ENCODE measurements at regions not wholly inside any gene's neighbourhood (a gene's known extent, or its start where the extent isn't known, plus 50 kb on each side); places are given as distances from the start of the nearest gene placed in this dataset.
"Not testable (repeated sequence)": the region's sequence is repeated elsewhere in the genome, so short reads cannot be mapped to it uniquely, and the experiment has no call there.

DNA sequence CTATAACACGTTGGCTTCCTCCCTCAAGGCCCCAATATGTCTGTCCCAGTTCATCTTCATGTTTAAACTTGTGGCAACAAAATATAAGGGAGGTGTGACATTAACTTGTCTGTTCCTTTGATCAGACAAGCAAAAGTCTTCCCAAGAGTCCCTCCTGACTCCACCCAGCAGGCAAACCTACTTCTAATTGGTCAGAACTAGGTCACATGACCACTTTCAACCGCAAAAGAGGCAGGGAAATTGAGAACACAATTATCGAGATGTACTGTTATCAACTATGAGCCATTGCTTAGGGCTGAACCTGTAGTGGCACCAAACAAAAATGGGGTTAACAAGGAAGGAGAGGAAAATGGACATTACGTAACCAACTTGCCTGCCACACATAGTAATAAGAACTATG, 246.8 kb upstream of the TET2 start:
- no peak for DNase-seq

DNA sequence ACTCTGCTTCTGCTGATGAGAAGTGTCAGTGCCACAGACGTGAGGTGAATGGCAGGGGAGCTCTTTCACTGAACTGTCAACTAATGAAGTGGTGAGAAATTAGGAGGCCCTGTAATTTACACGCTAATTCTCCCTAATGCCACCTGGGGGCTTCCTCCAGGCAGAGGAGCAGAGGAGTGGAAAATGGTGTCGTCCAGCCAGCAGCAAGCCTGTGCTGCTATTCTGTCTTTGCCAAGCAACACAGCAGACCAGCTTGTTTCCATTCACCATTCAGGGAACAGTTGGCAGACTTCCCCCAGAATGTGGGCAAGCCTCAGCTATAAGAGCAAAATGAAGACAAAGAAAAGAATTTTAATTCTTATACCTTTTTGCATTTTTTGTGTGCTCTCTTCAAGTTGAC, 245.2 kb upstream of the TET2 start:
- no peak for DNase-seq

- no peak for DNase-seq
Observed at GRCh38 chr4:104901961-104902605, 244.6 kb upstream of the TET2 start.

- DNase-seq, result no peak
Observed at GRCh38 chr4:104905065-104905464, 241.6 kb upstream of the TET2 start.

- DNase-seq, result no peak
Observed at GRCh38 chr4:104905546-104905945, 241.1 kb upstream of the TET2 start.

DNA sequence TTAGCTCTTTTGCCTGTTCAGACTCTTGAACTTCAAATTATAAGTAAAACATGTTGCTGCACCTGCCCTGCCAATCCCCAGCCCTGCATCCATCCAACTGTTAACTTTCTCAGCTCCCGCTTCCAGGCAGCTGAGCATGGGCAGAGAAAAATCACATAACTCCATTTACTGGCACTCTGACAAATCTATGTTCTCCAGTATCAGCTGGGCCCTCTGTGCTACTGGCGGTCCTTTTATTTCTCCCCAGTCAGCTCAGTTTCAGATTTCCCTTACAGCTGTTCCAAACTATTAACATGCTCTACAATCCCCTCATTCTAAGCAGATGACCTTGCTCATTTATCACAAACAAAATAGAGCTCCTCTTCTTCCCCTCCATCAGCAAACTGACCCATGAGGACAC, 240.4 kb upstream of the TET2 start:
- no peak for DNase-seq

- no peak for DNase-seq
Observed at GRCh38 chr4:104907074-104907649, 239.5 kb upstream of the TET2 start.

DNA sequence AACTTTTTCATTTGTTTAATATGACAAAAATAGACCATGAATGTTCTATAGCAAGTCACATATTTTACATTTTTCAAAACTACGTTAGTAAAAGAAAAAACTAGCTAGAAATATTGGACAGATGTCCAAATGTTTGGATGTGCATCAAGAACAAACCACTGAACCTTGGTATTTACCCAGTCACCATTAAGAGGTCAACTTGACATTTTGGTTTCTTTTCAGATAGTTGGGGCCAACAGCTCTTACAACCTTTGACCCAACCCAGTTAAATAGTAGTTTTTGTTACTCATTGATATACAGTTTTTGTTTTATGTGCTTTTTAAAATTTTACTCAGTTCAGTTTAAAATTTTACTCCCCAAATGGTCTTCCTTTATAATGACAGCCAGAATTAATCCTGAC, 238.7 kb upstream of the TET2 start:
- no peak for DNase-seq

DNA sequence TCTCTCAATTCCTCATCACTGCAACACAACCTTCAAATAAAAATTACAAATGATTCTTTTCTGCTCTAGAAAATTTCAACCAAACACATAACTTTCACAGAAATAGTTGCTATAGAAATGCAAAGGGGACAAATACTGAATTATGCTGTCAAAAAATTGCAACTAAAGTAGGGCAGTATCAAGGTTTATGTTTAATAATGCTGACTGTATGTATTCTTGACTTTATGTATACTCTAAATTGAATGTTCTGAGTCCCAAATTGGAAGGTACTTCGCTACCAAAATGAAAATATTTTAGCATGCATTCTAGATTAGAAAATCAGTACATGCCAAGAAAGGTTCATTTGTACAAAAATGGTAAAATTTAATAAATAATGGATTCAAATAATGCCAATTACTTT, 237.3 kb upstream of the TET2 start:
- DNase-seq, result no peak

- no peak for DNase-seq
Observed at GRCh38 chr4:104912518-104912917, 234.2 kb upstream of the TET2 start.

GRCh38 chr4:104915373-104915772, 231.3 kb upstream of the TET2 start:
- DNase-seq, result no peak

DNA sequence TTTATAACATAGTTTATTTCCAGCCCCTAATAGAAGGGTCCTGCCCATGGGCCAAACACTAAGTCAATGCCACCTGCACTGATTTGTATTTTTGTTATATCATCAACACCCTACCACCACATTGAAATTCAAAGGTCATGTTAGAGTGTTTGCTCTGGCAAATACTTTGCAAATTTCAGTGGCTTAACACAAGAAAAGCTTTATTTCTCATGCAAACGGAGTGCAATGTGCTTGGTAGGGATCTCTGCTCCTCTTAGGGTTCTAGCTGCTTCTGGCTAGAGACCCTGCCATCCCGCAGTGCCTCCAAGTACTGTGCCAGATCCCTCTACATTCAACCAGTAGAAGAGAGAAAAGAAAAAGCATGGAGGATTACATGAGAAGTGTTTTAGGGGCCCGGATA, 230.8 kb upstream of the TET2 start:
- DNase-seq, result no peak

GRCh38 chr4:104919406-104919805, 227.3 kb upstream of the TET2 start:
- no peak for DNase-seq

- no peak for DNase-seq
Observed at GRCh38 chr4:104930298-104930697, 216.4 kb upstream of the TET2 start.

DNA sequence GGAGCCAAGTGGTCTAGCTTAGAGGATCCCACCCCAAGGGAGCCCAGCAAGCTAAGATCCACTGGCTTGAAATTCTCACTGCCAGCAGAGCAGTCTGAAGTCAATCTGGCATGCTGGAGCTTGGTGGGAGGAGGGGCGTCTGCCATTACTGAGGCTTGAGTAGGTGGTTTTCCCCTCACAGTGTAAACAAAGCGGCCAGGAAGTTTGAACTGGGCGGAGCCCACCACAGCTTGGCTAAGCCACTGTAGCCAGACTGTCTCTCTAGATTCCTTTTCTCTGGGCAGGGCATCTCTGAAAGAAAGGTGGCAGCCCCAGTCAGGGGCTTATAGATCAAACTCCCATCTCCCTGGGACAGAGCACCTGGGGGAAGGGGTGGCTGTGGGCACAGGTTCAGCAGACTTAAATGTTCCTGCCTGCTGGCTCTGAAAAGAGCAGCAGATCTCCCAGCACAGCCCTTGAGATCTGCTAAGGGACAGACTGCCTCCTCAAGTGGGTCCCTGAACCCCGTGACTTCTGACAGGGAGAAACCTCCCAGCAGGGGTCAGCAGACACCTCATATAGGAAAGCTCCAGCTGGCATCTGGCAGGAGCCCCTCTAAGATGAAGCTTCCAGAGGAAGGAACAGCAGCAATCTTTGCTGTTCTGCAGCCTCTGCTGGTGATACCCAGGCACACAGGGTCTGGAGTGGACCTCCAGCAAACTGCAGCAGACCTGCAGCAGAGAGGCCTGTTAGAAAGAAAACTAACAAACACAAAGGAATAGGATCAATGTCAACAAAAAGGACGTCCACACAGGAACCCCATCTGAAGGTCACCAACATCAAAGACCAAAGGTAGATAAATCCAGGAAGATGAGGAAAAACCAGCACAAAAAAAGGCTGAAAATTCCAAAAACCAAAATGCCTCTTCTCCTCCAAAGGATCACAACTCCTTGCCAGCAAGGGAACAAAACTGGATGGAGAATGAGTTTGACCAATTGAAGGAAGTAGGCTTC, 215.6 kb upstream of the TET2 start:
- DNase-seq, result not testable (repeated sequence)

GRCh38 chr4:104938624-104939023, 208.1 kb upstream of the TET2 start:
- no peak for DNase-seq

DNA sequence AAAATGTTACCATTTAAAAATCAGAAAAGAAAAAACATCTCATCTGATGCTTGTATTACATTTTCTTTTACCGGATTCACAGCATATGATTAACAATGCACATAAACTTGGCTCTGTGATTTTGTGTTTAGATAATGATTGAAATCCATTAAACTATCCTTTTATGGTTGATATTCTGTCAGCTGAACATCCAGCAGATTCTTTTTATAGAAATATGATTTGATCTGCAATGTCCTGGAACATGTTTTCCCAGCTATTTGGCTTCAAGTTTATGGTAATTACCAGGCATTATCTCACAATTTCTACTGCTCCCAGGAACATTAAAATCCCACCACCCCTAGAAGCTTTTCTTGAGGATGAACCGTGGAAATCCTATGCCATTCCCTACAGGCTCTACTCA, 205.7 kb upstream of the TET2 start:
- no peak for DNase-seq

DNA sequence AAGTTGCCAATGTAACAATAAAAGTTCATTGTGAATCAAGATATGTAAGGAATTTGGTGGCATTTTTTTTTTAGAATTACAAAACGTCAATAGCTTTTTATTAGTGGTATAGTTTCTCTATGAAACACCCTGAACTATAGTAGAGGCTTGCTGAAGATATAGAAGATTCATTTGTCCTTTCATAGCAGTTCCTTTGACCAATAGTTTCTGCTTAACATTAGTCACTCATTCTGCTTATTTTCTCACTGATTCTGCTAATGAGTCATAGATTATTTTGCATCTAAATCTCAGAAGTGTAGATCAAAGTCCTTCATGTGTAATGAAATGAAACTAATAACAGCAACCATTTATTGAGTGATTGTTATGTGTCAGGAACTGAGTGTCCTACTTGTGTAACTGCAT, 205.0 kb upstream of the TET2 start:
- no peak for DNase-seq

DNA sequence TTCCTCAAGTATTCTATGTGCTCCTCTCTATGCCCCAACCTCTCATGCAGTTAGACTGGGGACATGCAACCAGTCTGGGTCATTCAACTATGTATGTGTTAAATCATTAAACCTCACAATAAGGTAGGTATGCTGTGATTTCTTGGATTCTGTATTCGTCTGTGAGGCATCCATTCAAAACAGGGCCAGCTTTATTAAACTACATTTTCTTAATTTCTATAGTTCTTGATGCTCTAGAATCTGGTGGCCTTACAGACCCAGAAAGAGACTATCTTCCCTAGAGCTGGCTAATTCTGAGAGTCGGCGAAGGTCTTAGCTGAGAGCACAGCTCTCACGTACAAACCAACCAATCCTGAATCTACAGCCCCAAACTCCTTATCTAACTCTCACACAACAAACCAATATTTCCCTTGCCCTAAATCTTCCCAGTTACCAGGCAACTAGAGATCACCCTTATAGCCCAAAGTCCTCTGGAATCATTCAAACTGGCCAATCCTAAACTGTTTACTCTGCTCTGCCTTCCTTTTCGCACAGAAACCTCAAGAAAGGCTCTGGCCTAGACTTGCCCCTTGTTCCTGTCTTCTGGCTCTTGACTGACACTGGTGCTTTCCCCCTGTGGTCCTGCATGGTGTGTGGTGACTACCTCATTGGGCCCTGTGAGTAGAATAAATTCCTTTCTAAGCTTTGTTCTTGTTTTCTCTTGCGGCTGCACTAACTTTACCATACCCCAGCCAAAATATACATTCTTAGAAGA, 203.5 kb upstream of the TET2 start:
- no peak for DNase-seq

DNA sequence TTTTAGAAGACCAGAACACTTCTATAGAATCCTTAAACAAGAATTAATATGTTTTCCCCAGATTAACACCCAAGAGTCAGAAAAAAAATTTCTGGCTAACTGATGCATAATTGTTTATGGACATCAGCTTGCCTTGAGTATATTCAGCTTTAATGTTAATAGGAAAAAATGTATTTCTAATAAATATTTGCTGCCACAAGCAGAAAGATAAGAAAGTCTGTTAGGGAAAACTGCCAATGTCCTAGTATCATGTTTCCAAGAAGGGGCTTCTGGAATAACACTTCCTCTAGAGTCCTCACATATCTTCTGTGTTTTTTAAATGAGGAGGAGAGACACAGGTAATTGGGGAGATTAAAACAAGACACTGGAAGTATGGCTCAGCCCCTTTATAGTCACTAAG, 202.1 kb upstream of the TET2 start:
- DNase-seq, result no peak

DNA sequence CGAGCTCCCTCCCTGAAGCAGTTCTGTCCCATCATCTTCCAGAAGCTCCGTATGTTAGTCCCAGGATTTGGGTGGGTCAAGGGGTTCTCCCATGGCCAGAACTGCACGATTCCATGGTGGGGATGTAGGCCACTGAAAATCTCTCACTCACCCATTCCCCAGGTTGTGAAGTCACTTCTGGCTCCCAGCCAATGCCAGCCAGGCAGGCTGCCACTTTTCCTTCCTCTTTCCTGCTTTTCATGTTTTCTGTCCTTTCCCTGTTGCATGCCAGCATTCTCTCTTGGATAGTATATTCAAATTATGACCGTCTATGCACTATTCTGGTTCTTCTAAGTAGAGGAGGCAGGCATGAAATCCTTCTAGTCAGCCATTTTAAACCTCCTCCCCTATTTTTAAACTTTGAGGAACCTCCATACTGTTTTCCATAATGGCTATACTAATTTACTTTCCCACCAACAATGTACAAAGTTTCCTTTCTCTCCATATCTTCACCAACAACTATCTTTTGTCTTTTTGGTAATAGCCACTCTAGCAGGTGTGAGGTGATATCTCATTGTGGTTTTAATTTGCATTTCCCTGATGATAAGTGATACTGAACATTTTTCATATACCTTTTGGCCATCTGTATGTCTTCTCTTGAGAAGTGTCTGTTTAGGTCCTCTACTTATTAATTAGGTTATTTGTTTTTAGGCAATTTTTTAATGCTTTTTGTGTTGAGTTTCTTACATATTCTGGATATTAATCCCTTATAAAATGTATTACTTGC, 182.1 kb upstream of the TET2 start:
- DNase-seq, result no peak

- DNase-seq, result no peak
Observed at GRCh38 chr4:104966349-104967033, 180.2 kb upstream of the TET2 start.

All from SHP77 (cell line).